ENCODE measurements at regions not wholly inside any gene's neighbourhood (a gene's known extent, or its start where the extent isn't known, plus 50 kb on each side); places are given as distances from the start of the nearest gene placed in this dataset.

DNA sequence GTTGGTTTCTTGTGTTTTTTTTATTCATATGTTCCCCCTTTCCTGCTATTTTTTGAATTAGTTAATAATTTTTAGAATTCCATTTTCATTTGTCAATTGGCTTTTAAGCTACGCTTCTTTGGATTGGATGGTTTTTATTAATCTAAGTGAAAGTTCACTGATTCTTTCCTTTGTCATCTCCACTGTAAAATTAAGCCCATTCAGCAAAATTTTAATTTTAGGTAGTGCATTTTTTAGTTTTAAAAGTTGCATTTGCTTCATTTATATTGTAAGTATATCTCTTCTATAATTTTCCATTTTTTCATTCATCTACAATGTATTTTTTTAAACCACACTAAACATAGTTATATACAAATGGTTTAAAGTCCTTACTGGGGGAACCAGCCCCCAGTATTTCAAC, 417.3 kb upstream of the HTR2C start:
- H3K9me3 ChIP-seq = peaks cover 0 to 6% (median 0%) of the 10 kb centered on the region in 3 donors
- H3K27ac ChIP-seq = no peak overlapping the region
- no peak overlapping the region for H3K4me3 ChIP-seq
- intact Hi-C loops (cut with DNase I) = no loop called here
- no peaks in the 10 kb centered on the region for H3K36me3 ChIP-seq
- no peak for DNase-seq
- H3K27me3 ChIP-seq = no peaks in the 10 kb centered on the region
- no peaks in the 10 kb centered on the region for H3K4me1 ChIP-seq
- TF ChIP-seq, protein P1, sequence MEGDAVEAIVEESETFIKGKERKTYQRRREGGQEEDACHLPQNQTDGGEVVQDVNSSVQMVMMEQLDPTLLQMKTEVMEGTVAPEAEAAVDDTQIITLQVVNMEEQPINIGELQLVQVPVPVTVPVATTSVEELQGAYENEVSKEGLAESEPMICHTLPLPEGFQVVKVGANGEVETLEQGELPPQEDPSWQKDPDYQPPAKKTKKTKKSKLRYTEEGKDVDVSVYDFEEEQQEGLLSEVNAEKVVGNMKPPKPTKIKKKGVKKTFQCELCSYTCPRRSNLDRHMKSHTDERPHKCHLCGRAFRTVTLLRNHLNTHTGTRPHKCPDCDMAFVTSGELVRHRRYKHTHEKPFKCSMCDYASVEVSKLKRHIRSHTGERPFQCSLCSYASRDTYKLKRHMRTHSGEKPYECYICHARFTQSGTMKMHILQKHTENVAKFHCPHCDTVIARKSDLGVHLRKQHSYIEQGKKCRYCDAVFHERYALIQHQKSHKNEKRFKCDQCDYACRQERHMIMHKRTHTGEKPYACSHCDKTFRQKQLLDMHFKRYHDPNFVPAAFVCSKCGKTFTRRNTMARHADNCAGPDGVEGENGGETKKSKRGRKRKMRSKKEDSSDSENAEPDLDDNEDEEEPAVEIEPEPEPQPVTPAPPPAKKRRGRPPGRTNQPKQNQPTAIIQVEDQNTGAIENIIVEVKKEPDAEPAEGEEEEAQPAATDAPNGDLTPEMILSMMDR (IDR thresholded peaks at IDR 0.05) = no peak
- TF ChIP-seq POLR2A (IDR thresholded peaks at IDR 0.05) = no peak
- WGBS, 2 donors = 79 to 91% methylated on average over 1 of the region's 1 CpG

DNA sequence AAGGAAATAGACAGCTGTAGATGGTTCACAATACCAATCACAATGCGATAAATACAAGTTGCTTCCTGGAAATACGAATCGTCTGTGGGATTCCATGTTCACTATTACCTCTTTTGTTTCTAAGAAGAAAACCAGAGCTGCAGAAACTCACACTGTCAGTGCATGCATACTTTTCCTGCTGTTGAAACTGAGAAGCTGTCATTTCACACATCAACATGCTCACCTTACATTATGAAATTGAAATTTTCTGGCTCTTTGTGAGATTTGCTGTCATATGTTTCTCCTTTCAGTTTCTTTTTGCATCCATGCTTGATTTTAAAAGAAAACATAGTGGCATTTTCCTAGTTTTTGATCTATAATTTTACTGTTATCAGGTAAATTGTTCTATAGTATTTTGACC, 418.3 kb upstream of the HTR2C start:
- no peaks in the 10 kb centered on the region for H3K36me3 ChIP-seq
- H3K27ac ChIP-seq = no peak overlapping the region
- TF ChIP-seq, protein P1 (IDR thresholded peaks at IDR 0.05) = no peak
- no peak for TF ChIP-seq POLR2A (IDR thresholded peaks at IDR 0.05)
- no peak overlapping the region for H3K4me3 ChIP-seq
- DNase-seq = no peak
- intact Hi-C loops (cut with DNase I) = no loop called here
- H3K9me3 ChIP-seq = peaks cover 0 to 6% (median 0%) of the 10 kb centered on the region in 3 donors
- no peaks in the 10 kb centered on the region for H3K27me3 ChIP-seq
- no peaks in the 10 kb centered on the region for H3K4me1 ChIP-seq
- 85 to 100% methylated on average over 3 of the region's 3 CpGs for WGBS, 2 donors

DNA sequence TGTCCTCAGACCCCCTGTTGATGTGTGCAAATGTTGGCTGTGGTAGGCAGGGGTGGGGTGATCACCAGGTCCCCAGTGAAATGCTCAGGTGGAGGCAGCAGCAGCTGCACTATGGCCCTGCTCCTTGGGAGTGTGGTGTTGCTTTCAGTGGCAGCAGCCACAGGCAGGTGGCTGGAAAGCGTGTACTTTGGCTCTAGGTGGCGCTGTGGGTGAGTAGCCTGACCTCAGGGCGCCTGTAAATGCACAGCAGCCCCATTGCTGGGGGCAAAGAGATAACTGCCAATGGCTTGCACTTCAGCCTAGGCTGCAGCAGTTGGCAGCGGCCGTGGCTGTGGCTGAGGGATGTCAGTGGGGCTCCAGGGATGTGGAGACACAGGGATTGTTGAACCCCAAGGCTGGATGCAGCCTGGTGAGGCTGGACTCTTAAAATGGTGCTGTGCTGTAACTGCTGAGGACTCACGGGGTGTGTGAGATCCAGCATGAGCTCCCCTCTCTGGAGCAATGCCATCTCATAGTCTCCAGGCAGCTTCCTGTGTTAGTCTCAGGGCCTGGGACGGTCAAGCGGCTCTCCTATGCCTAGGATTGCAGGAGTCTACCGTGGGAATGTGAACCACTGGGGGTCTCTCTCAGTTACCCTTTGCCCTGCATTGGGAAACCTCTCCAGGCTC, 421.7 kb upstream of the HTR2C start:
- intact Hi-C loops (cut with DNase I) = no loop called here
- H3K9me3 ChIP-seq = peaks cover 0 to 1% (median 0%) of the 10 kb centered on the region in 3 donors
- H3K36me3 ChIP-seq = no peaks in the 10 kb centered on the region
- 59% methylated on average over 5 of the region's 9 CpGs; no CpG with 5 or more reads in 1 of the 2 donors for WGBS, 2 donors
- no peaks in the 10 kb centered on the region for H3K27me3 ChIP-seq
- DNase-seq = no peak
- TF ChIP-seq, protein P1 (IDR thresholded peaks at IDR 0.05) = no peak
- TF ChIP-seq POLR2A (IDR thresholded peaks at IDR 0.05) = no peak
- no peaks in the 10 kb centered on the region for H3K4me1 ChIP-seq
- H3K27ac ChIP-seq = no peak overlapping the region
- no peak overlapping the region for H3K4me3 ChIP-seq

DNA sequence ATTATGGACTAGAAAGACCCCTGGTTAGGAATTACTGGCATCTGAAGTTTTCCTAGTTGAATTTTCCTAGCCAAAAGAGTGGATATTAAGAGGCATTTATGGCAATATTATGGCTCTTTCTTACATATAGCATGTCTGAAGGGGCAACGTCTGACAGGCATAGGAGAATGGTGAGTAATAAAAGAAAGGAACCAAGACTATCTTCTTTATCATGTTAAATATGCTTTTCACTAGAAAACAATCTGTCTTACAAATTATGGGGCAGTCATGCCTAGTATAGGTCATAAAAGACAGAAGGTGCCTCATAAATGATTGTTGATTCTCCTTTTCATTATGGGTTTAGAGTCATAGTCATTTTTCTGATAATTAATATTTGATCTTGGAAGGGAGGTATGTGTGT, 431.1 kb upstream of the HTR2C start:
- no peaks in the 10 kb centered on the region for H3K9me3 ChIP-seq
- DNase-seq = no peak
- H3K4me1 ChIP-seq = no peaks in the 10 kb centered on the region
- 36 to 67% methylated on average over 1 of the region's 1 CpG for WGBS, 2 donors
- no peak for TF ChIP-seq POLR2A (IDR thresholded peaks at IDR 0.05)
- TF ChIP-seq, protein P1 (IDR thresholded peaks at IDR 0.05) = no peak
- intact Hi-C loops (cut with DNase I) = no loop called here
- no peak overlapping the region for H3K27ac ChIP-seq
- H3K4me3 ChIP-seq = no peak overlapping the region
- H3K27me3 ChIP-seq = no peaks in the 10 kb centered on the region
- no peaks in the 10 kb centered on the region for H3K36me3 ChIP-seq

DNA sequence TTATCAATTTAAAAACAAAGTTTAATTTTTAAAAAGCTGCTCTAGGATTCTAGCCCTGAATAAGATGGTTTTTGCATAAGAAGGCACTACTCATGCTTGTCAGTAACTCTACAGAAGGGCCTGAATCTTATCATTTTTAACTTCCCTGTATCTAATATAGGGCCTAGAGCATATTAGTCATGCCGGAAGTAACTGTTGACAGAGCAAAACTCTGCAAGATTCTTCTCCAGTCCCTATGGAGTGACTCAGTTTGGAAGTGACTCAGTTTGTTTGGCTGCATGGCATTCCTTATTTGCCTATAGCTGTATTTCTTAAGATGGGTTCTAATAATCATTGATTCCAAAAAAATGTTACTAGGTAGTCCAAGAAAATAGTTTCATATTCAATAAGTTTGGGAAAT, 431.8 kb upstream of the HTR2C start:
- H3K9me3 ChIP-seq = no peaks in the 10 kb centered on the region
- H3K27ac ChIP-seq = no peak overlapping the region
- 18 to 37% methylated on average over 1 of the region's 1 CpG for WGBS, 2 donors
- H3K4me3 ChIP-seq = no peak overlapping the region
- no peaks in the 10 kb centered on the region for H3K27me3 ChIP-seq
- no peaks in the 10 kb centered on the region for H3K4me1 ChIP-seq
- DNase-seq = no peak
- intact Hi-C loops (cut with DNase I) = no loop called here
- no peaks in the 10 kb centered on the region for H3K36me3 ChIP-seq
- TF ChIP-seq, protein P1 (IDR thresholded peaks at IDR 0.05) = no peak
- TF ChIP-seq POLR2A (IDR thresholded peaks at IDR 0.05) = no peak

Measured in esophagus squamous epithelium (tissue), 5 donors.